Lung (tissue), 11 donors: ENCODE measurements at regions not wholly inside any gene's neighbourhood (a gene's known extent, or its start where the extent isn't known, plus 50 kb on each side); places are given as distances from the start of the nearest gene placed in this dataset.

ENCODE experiments used
- ATAC-seq: fragments of 200-7000 bp; cut with Tn5 transposase; one replicate; pipeline ENCODE4 v1.9.1; 2020; ENCODE audit warnings: moderate number of reproducible peaks; ENCODE audit not compliant: insufficient read depth, low FRiP score
- DNase-seq, 3 donors: peaks; one replicate each; pipeline ENCODE4 v3.0.0-alpha.2; 2013 to 2017
- H3K27ac ChIP-seq, 2 donors: one replicate each; pipeline ENCODE4 v1.5.1; 2013; ENCODE audit warnings: mild to moderate bottlenecking in 2 of 2, moderate library complexity in 2 of 2, control low read depth in 1 of 2, inconsistent platforms in 1 of 2, low read depth in 1 of 2, low read length in 1 of 2
- H3K27me3 ChIP-seq, 3 donors: one replicate each; pipeline ENCODE4 v1.5.1; 2013; ENCODE audit warnings: low read length in 2 of 3; ENCODE audit not compliant: control insufficient read depth in 3 of 3, insufficient read depth in 3 of 3
- H3K36me3 ChIP-seq, 4 donors: one replicate each; pipeline ENCODE4 v1.5.1; 2013; ENCODE audit warnings: low read length in 4 of 4, mild to moderate bottlenecking in 1 of 4, moderate library complexity in 1 of 4; ENCODE audit not compliant: control insufficient read depth in 4 of 4, insufficient read depth in 4 of 4
- H3K4me1 ChIP-seq, 5 donors: one replicate each; pipeline ENCODE4 v1.5.1; 2013; ENCODE audit warnings: low read length in 5 of 5, mild to moderate bottlenecking in 2 of 5, moderate library complexity in 1 of 5; ENCODE audit not compliant: control insufficient read depth in 5 of 5, insufficient read depth in 5 of 5
- H3K4me3 ChIP-seq: one replicate; pipeline ENCODE4 v1.5.1; 2013; ENCODE audit warnings: mild to moderate bottlenecking, control low read depth, moderate library complexity
- H3K9ac ChIP-seq, 2 donors: one replicate each; pipeline ENCODE4 v1.5.1; 2013; ENCODE audit warnings: low read length in 2 of 2, control low read depth in 1 of 2; ENCODE audit not compliant: insufficient read depth in 1 of 2
- H3K9me3 ChIP-seq, 4 donors: one replicate each; pipeline ENCODE4 v1.5.1; 2013; ENCODE audit warnings: low read length in 3 of 4, mild to moderate bottlenecking in 1 of 4, moderate library complexity in 1 of 4; ENCODE audit not compliant: control insufficient read depth in 4 of 4, insufficient read depth in 3 of 4
- WGBS, 2 donors: extraction: QIAGEN DNeasy Blood & Tissue Kit; methylation state at CpG; one replicate each; pipeline ENCODE4 v1.1.7; 2013; 5-methylcytosine and 5-hydroxymethylcytosine counted together
- TF ChIP-seq, protein P1 (sequence below): IDR thresholded peaks from 2 replicates; pipeline ENCODE4 v1.5.1; 2012; ENCODE audit warnings: mild to moderate bottlenecking; ENCODE audit errors: control extremely low read depth, extremely low read depth
- donor health status: control.
- donor health status: control.
- donor health status: Bipolar disorder and iron deficiency.
- donor health status: healthy.
- donor health status: DM: yes; HTN: yes; CAD: no.

DNA sequence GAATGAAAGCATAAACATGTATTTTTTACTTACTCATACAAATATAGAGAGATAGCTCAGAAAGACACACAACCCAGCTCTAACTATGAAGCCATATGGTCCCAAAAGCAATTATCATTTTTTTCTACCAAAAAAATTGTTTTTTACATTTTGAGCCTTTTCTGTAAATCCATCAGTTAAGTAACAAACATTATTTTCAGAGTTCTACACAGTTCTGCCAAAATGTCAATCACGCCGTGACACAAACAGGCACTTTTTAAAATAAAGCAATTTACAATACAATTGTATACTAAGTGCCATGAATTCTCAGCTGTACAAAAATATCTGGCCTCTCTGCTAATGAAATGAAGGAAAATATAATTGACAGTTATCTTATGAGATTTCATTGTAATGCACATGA lies 201.4 kb upstream of the ID4 start:
- peaks cover 0 to 9% (median 0%) of the 10 kb centered on the region in 5 donors for H3K4me1 ChIP-seq
- no peaks in the 10 kb centered on the region for H3K27me3 ChIP-seq
- TF ChIP-seq, protein P1, sequence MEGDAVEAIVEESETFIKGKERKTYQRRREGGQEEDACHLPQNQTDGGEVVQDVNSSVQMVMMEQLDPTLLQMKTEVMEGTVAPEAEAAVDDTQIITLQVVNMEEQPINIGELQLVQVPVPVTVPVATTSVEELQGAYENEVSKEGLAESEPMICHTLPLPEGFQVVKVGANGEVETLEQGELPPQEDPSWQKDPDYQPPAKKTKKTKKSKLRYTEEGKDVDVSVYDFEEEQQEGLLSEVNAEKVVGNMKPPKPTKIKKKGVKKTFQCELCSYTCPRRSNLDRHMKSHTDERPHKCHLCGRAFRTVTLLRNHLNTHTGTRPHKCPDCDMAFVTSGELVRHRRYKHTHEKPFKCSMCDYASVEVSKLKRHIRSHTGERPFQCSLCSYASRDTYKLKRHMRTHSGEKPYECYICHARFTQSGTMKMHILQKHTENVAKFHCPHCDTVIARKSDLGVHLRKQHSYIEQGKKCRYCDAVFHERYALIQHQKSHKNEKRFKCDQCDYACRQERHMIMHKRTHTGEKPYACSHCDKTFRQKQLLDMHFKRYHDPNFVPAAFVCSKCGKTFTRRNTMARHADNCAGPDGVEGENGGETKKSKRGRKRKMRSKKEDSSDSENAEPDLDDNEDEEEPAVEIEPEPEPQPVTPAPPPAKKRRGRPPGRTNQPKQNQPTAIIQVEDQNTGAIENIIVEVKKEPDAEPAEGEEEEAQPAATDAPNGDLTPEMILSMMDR, result no peak
- H3K9me3 ChIP-seq, result no peaks in the 10 kb centered on the region
- H3K27ac ChIP-seq, result no peak overlapping the region
- WGBS, 2 donors, result 97 to 100% methylated on average over 2 of the region's 2 CpGs
- no peak for DNase-seq
- H3K4me3 ChIP-seq, result no peak overlapping the region
- no peak for ATAC-seq
- no peaks in the 10 kb centered on the region for H3K36me3 ChIP-seq
- H3K9ac ChIP-seq, result no peak overlapping the region

DNA sequence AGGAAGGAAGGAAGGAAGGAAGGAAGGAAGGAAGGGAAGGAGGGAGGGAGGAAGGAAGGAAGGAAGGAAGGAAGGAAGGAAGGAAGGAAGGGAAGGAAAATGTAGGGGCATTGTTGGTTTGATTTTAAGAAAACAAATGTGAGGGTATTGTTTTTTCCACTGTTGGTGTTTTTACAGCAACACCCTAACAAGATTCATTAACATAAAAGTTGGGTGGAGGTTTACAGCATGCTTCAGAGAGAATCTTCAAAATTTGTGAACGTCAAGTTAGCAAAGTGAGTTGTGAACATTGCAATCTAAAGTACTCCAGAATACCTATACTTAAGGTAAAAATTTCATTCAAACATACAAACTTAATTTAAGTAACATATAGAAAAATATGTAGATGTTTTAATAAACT lies 200.2 kb upstream of the ID4 start:
- 86 to 90% methylated on average over 1 of the region's 1 CpG for WGBS, 2 donors
- H3K27ac ChIP-seq, result no peak overlapping the region
- TF ChIP-seq, protein P1, result no peak
- H3K4me1 ChIP-seq, result peaks cover 0 to 9% (median 0%) of the 10 kb centered on the region in 5 donors
- no peaks in the 10 kb centered on the region for H3K27me3 ChIP-seq
- H3K36me3 ChIP-seq, result no peaks in the 10 kb centered on the region
- H3K9me3 ChIP-seq, result no peaks in the 10 kb centered on the region
- ATAC-seq (no peak), DNase-seq (no peak)
- no peak overlapping the region for H3K4me3 ChIP-seq
- H3K9ac ChIP-seq, result no peak overlapping the region

DNA sequence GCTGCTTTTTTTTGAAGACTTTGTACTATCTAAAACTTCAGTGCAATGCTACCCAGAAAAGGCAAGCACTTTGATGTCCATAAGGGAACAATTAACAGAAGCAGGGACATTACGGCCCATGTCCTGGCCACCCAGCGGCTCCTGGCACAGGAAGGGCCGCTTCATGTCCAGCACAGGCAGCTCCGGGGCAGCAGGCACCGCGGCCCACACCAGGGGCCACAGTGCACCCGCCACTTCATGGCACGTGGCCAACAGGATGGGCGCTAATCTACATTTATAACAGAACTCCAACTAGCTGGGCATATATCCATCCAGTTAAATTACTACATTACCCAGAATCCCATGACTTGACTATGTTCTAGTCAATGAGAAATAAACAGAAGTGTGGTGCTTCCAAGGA lies 198.2 kb upstream of the ID4 start:
- Histone ChIP-seq H3K4me3 (no peak overlapping the region), H3K27ac (no peak overlapping the region), H3K9ac (no peak overlapping the region), H3K36me3 (no peaks in the 10 kb centered on the region), H3K9me3 (no peaks in the 10 kb centered on the region), H3K27me3 (no peaks in the 10 kb centered on the region), H3K4me1 (no peaks in the 10 kb centered on the region)
- TF ChIP-seq, protein P1, result no peak
- no peak for DNase-seq
- WGBS, 2 donors, result 97 to 99% methylated on average over 9 of the region's 9 CpGs
- ATAC-seq, result no peak

DNA sequence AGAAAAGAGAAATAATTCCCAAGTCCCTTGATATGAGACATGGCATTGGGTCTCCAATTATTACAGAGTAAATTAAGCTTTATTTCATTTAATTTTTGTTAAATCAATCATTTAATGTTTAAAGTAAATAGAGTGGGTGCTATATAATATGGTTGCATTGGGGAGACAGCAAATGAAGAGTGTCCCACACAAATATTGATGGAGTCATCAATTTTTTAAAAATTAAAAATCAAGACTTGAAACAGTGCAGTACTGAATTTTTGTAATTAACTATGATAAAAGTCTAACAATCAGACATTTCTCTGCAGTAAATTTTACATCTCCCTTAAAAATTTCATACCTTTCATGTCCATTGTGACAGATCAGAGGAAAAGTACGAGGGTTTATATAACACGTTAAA lies 193.9 kb upstream of the ID4 start:
- Histone ChIP-seq H3K27me3 (no peaks in the 10 kb centered on the region), H3K27ac (no peak overlapping the region), H3K4me1 (no peaks in the 10 kb centered on the region), H3K4me3 (no peak overlapping the region), H3K9ac (no peak overlapping the region), H3K36me3 (no peaks in the 10 kb centered on the region), H3K9me3 (no peaks in the 10 kb centered on the region)
- no peak for ATAC-seq
- TF ChIP-seq, protein P1, result no peak
- WGBS, 2 donors, result 66 to 91% methylated on average over 2 of the region's 2 CpGs
- no peak for DNase-seq
